Tibial nerve (tissue), 3 donors: ENCODE measurements at regions not wholly inside any gene's neighbourhood (a gene's known extent, or its start where the extent isn't known, plus 50 kb on each side); places are given as distances from the start of the nearest gene placed in this dataset.

Experiments used
- POLR2A ChIP-seq, 2 donors: fragments of 450-650 bp; IDR thresholded peaks; one replicate each; pipeline ENCODE4 v1.6.1; 2017; ENCODE audit warnings: antibody characterized with exemption in 2 of 2, mild to moderate bottlenecking in 2 of 2, moderate library complexity in 2 of 2
- TF ChIP-seq, protein P1 (sequence below), 5 experiments: fragments of 200-600 bp in 3 of 5; fragments of 450-650 bp in 2 of 5; sonication (generic) in 3 of 5; IDR thresholded peaks; one replicate each; pipeline ENCODE4 v1.5.1; 2016 to 2019; ENCODE audit warnings: antibody characterized with exemption in 5 of 5, mild to moderate bottlenecking in 3 of 5, moderate library complexity in 2 of 5

DNA sequence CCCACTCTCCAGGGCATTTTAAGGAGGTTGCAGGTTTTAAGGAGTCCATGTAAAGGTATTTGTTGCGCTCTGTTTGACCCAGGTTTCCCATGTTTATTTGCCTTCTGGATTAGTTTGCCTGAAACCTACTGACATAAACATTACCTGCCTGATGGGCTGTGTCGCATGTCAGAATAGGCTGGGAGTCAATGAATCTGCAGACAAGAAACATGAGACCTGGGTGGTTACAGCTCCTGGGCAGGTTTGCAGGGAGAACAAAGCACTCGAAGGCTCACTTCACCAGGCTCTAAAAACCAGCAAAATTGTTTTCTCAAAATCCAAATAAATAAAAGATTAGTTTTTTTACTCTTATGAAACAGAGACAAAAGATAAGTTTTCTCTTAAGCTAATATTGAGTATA is 114.4 kb upstream of the SERTM1 start:
- no peak for TF ChIP-seq POLR2A (IDR thresholded peaks at IDR 0.05)
- TF ChIP-seq, protein P1, sequence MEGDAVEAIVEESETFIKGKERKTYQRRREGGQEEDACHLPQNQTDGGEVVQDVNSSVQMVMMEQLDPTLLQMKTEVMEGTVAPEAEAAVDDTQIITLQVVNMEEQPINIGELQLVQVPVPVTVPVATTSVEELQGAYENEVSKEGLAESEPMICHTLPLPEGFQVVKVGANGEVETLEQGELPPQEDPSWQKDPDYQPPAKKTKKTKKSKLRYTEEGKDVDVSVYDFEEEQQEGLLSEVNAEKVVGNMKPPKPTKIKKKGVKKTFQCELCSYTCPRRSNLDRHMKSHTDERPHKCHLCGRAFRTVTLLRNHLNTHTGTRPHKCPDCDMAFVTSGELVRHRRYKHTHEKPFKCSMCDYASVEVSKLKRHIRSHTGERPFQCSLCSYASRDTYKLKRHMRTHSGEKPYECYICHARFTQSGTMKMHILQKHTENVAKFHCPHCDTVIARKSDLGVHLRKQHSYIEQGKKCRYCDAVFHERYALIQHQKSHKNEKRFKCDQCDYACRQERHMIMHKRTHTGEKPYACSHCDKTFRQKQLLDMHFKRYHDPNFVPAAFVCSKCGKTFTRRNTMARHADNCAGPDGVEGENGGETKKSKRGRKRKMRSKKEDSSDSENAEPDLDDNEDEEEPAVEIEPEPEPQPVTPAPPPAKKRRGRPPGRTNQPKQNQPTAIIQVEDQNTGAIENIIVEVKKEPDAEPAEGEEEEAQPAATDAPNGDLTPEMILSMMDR (IDR thresholded peaks at IDR 0.05) = no peak
